HG03025 (cell line): ENCODE measurements at regions not wholly inside any gene's neighbourhood (a gene's known extent, or its start where the extent isn't known, plus 50 kb on each side); places are given as distances from the start of the nearest gene placed in this dataset.

Experiments
- ATAC-seq: cut with Tn5 transposase; IDR thresholded peaks from one replicate; pipeline ENCODE4 v1.9.1; 2021; ENCODE audit warnings: mild to moderate bottlenecking, moderate library complexity; ENCODE audit not compliant: unreplicated experiment, low FRiP score

DNA sequence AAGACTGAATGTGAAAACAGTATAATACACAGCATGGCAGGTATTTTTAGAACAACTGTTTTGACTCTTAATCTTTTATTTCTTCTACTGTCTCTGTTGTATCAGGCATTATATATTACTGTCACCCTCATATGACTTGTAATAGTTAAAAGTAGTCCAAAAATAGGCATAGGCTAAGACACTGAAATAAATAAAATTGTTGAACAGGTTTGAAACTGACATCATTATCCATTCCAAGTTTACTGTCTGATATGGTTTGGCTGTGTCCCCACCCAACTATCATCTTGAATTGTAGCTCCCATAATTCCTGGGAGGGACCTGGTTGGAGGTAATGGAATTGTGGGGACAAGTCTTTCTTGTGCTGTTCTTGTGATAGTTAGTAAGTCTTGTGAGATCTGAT is 91.4 kb upstream of the CDH19 start:
- ATAC-seq, result no peak

GRCh38 chr18:66694852-66695251 is 91.0 kb upstream of the CDH19 start:
- no peak for ATAC-seq

GRCh38 chr18:66687635-66688034 is 83.7 kb upstream of the CDH19 start:
- no peak for ATAC-seq

- no peak for ATAC-seq
Measured at GRCh38 chr18:66682855-66683322, 79.0 kb upstream of the CDH19 start.

DNA sequence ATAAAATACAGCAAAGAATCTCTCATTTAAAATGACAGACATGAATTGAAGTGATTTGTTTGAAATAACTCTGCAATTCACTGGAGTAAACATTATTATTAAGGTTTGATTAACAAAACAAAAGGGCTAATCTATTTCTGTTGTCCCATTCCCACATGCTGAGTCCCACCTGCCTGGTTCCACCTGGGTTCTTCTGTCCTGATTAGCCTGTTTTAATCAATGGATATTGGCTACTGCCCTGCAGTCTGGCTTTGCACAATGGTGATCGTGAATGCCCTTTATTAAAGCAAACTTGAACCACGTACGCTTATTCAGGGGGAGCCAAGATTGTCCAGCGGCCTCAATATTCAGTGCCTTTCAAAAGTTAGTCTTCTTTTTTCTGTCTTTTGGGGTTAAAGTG is 72.8 kb upstream of the CDH19 start:
- ATAC-seq, result no peak

- no peak for ATAC-seq
Measured at GRCh38 chr18:66674286-66674685, 70.4 kb upstream of the CDH19 start.

- no peak for ATAC-seq
Measured at GRCh38 chr18:66668706-66669105, 64.8 kb upstream of the CDH19 start.

DNA sequence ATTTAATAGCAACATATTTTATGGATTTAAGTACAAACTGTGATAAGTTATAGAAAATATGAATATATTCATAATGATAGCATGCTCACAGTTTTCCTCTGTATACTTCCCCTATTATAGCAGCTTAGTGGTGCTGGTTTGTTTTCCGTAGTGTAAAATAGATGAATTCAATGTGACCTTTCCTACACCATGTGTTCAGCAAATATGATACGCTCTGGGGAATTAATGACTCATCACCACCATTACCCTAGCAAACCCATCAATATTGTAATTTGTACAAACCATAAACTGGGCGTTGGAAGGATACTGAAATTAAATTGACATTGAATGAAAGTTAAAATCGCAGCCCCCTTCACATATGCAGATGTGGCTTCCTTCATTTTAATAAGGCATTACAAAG is 58.7 kb upstream of the CDH19 start:
- no peak for ATAC-seq

GRCh38 chr18:66655407-66655806 is 51.5 kb upstream of the CDH19 start:
- ATAC-seq, result no peak
